Right lobe of liver (tissue), 6 donors: ENCODE measurements at regions not wholly inside any gene's neighbourhood (a gene's known extent, or its start where the extent isn't known, plus 50 kb on each side); places are given as distances from the start of the nearest gene placed in this dataset.

Source experiments
- ATAC-seq, 4 donors: fragments of 200-7000 bp; cut with Tn5 transposase; one replicate each; pipeline ENCODE4 v1.9.1; 2020; ENCODE audit warnings: mild to moderate bottlenecking in 4 of 4, moderate library complexity in 4 of 4
- DNase-seq, 3 donors: peaks; one replicate each; pipeline ENCODE4 v3.0.0-alpha.2; 2020
- H3K27ac ChIP-seq, 3 donors: fragments of 200-600 bp; one replicate each; pipeline ENCODE4 v1.8.0; 2022
- H3K27me3 ChIP-seq, 2 donors: fragments of 200-600 bp; one replicate each; pipeline ENCODE4 v1.8.0; 2022
- H3K36me3 ChIP-seq, 4 donors: fragments of 200-600 bp; sonication (generic) in 1 of 4; one replicate each; pipeline versions ENCODE4 v1.5.1 to v1.8.0; 2017 to 2022; ENCODE audit warnings: control low read depth in 1 of 4
- H3K4me1 ChIP-seq, 4 donors: fragments of 200-600 bp; sonication (generic) in 1 of 4; one replicate each; pipeline versions ENCODE4 v1.5.1 to v1.8.0; 2017 to 2022; ENCODE audit warnings: control low read depth in 1 of 4
- H3K4me3 ChIP-seq, 3 donors: fragments of 200-600 bp; one replicate each; pipeline ENCODE4 v1.8.0; 2022
- H3K9me3 ChIP-seq, 4 donors: fragments of 200-600 bp; sonication (generic) in 1 of 4; one replicate each; pipeline versions ENCODE4 v1.5.1 to v1.8.0; 2017 to 2022; ENCODE audit warnings: control low read depth in 1 of 4
- POLR2A ChIP-seq: fragments of 450-650 bp; IDR thresholded peaks from one replicate; pipeline ENCODE4 v1.6.1; 2017; ENCODE audit warnings: antibody characterized with exemption, mild to moderate bottlenecking
- WGBS: methylation state at CpG from one replicate; pipeline ENCODE4 v1.1.6; 2018; ENCODE audit warnings: low coverage, low lambda C conversion rate; ENCODE audit not compliant: insufficient coverage; ENCODE audit errors: missing lambda C conversion rate; 5-methylcytosine and 5-hydroxymethylcytosine counted together
- intact Hi-C, 2 donors: fragments of 100-400 bp; cut with DNase I; formaldehyde crosslinking; loops; one replicate each; pipeline versions ENCODE4 v1.11.2 to v1.14.1; 2022
- TF ChIP-seq, protein P1 (sequence below), 4 donors: fragments of 200-600 bp in 3 of 4; fragments of 450-650 bp in 1 of 4; IDR thresholded peaks; one replicate each; pipeline versions ENCODE4 v1.5.1 to v1.8.0; 2016 to 2022; ENCODE audit warnings: antibody characterized with exemption in 4 of 4, mild to moderate bottlenecking in 2 of 4
- donor health status: DM: no; HTN: yes; CAD: no.
- donor health status: DM: no; HTN: no; CAD: no.
- donor health status: DM: no; HTN: no; CAD: no.
- donor health status: DM: no; HTN: yes; CAD: no.
- donor health status: DM: no; HTN: yes; CAD: no.

DNA sequence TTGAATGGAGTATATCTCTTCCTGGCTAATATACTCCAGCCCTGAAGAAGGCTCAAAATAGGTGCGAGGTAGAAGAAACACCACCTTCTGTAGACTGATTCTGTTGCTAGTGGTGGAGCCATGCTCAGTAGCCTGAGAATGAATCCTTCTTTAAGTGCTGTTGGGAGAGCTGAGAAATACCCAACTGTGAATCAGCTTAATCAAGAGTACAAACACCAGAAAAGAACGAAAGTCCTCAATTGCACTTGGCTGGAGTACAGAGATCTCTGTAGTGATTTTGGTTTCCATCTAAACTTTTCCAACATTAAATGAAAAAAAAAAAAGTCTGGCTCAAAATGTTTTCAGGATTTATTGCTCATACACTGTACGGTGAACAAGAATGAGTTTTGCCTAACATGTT is 619.1 kb downstream of the METTL15 start:
- H3K9me3 ChIP-seq, result no peaks in the 10 kb centered on the region
- H3K27me3 ChIP-seq, result no peaks in the 10 kb centered on the region
- no peak overlapping the region for H3K27ac ChIP-seq
- WGBS, result 67% methylated on average over 3 of the region's 3 CpGs
- peaks cover 0 to 4% (median 0%) of the 10 kb centered on the region in 4 donors for H3K4me1 ChIP-seq
- no peak for TF ChIP-seq POLR2A
- TF ChIP-seq, protein P1, sequence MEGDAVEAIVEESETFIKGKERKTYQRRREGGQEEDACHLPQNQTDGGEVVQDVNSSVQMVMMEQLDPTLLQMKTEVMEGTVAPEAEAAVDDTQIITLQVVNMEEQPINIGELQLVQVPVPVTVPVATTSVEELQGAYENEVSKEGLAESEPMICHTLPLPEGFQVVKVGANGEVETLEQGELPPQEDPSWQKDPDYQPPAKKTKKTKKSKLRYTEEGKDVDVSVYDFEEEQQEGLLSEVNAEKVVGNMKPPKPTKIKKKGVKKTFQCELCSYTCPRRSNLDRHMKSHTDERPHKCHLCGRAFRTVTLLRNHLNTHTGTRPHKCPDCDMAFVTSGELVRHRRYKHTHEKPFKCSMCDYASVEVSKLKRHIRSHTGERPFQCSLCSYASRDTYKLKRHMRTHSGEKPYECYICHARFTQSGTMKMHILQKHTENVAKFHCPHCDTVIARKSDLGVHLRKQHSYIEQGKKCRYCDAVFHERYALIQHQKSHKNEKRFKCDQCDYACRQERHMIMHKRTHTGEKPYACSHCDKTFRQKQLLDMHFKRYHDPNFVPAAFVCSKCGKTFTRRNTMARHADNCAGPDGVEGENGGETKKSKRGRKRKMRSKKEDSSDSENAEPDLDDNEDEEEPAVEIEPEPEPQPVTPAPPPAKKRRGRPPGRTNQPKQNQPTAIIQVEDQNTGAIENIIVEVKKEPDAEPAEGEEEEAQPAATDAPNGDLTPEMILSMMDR (IDR thresholded peaks at IDR 0.05), result no peak
- ATAC-seq (no peak), DNase-seq (no peak)
- no peaks in the 10 kb centered on the region for H3K36me3 ChIP-seq
- H3K4me3 ChIP-seq, result no peak overlapping the region
- intact Hi-C loops, result no loop called here

DNA sequence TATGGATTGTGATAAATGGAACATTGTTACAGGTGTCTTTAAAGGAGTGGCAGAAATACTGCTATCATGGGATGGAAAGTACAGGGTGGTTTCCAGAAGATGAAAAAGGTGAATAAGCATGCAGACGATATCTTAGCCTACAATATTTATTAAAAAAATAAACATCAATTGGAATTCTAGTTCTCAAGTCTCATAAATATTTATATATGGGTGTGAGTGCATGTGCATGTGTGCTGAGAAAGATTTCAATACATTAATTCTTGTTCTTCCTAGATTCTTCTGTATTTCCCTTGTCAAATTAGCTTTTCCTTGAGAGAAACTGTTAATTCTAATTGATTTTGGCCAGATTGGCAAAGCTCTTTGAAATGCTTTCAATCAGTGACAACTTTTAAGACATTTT is 618.2 kb downstream of the METTL15 start:
- Histone ChIP-seq H3K4me3 (no peak overlapping the region), H3K4me1 (peaks cover 0 to 4% (median 0%) of the 10 kb centered on the region in 4 donors), H3K27ac (no peak overlapping the region), H3K36me3 (no peaks in the 10 kb centered on the region), H3K9me3 (no peaks in the 10 kb centered on the region), H3K27me3 (no peaks in the 10 kb centered on the region)
- DNase-seq (no peak), ATAC-seq (no peak)
- intact Hi-C loops, result no loop called here
- TF ChIP-seq, protein P1 (IDR thresholded peaks at IDR 0.05), result no peak
- no peak for TF ChIP-seq POLR2A
- 55% methylated on average over 1 of the region's 1 CpG for WGBS

DNA sequence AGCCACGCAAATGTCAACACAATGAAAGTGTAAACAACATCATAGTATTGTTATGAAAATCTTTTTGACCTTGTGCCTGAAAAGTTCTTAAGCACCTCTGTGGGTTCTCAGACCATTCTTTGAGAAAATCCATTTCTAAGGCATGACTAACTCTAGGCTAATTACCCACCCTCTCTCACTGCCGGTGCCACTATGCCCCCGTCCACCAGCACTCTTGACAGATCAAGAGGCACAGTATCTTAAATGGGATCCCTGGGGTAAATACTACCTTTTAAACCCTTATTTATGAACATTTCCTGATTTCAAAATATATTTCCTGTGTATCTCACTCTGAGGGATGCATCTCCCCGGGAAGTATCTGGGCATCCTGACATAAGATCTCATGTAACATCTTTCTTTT is 607.5 kb downstream of the METTL15 start:
- DNase-seq (no peak), ATAC-seq (no peak)
- TF ChIP-seq, protein P1 (IDR thresholded peaks at IDR 0.05), result no peak
- no peak for TF ChIP-seq POLR2A
- WGBS, result 54% methylated on average over 4 of the region's 4 CpGs
- Histone ChIP-seq H3K36me3 (no peaks in the 10 kb centered on the region), H3K4me1 (no peaks in the 10 kb centered on the region), H3K27me3 (no peaks in the 10 kb centered on the region), H3K27ac (no peak overlapping the region), H3K4me3 (no peak overlapping the region), H3K9me3 (no peaks in the 10 kb centered on the region)
- intact Hi-C loops, result no loop called here

DNA sequence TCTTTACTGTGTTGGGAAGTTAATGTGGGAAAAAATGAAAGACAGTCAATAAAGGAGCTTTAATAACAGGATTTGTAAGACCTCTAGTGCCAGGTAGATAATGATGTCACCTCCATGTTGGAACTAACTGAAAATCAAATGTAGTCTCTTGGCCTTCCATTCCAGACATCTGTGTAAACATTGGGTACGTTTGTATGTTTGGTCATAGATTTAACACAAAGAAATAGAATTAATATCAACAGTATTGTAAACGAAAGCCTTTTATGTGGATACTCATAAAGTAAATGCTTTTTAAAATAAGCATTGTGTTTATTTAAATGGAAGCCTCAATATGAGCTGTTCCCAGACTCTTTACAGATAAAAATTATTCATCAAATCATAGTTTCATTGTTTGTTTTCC is 605.7 kb downstream of the METTL15 start:
- WGBS, result 34% methylated on average over 2 of the region's 2 CpGs
- ATAC-seq, result no peak
- H3K27ac ChIP-seq, result no peak overlapping the region
- no peaks in the 10 kb centered on the region for H3K27me3 ChIP-seq
- no peak for DNase-seq
- H3K36me3 ChIP-seq, result no peaks in the 10 kb centered on the region
- intact Hi-C loops, result no loop called here
- H3K4me1 ChIP-seq, result no peaks in the 10 kb centered on the region
- H3K9me3 ChIP-seq, result no peaks in the 10 kb centered on the region
- TF ChIP-seq, protein P1 (IDR thresholded peaks at IDR 0.05), result no peak
- TF ChIP-seq POLR2A, result no peak
- no peak overlapping the region for H3K4me3 ChIP-seq

DNA sequence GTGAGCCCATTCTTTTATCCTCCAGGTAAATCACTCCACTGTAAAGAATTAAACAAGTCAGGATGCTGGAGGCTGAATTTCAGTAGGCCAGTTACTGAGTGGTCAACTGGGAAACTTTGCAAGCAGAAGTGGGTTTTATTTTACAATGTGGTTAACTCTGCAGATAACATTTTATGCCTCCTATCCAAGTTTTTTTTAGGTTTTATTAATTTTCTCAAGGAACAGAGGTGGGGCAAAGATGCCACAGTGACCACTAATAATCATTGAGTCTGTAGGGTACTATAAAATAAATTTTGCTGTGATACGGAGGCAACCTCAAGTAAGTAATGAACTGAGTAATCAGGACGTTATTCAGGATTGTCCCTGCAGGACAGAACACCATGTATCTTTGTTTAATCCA is 599.9 kb downstream of the METTL15 start:
- H3K27me3 ChIP-seq, result no peaks in the 10 kb centered on the region
- TF ChIP-seq, protein P1 (IDR thresholded peaks at IDR 0.05), result no peak
- no peak for TF ChIP-seq POLR2A
- 57% methylated on average over 2 of the region's 2 CpGs for WGBS
- H3K36me3 ChIP-seq, result no peaks in the 10 kb centered on the region
- no peak for ATAC-seq
- H3K4me1 ChIP-seq, result no peaks in the 10 kb centered on the region
- intact Hi-C loops, result no loop called here
- no peak for DNase-seq
- H3K27ac ChIP-seq, result no peak overlapping the region
- no peak overlapping the region for H3K4me3 ChIP-seq
- H3K9me3 ChIP-seq, result no peaks in the 10 kb centered on the region
